DMS 273 (cell line): ENCODE measurements at regions not wholly inside any gene's neighbourhood (a gene's known extent, or its start where the extent isn't known, plus 50 kb on each side); places are given as distances from the start of the nearest gene placed in this dataset.

Experiments
- DNase-seq: peaks from one replicate; lab custom pipeline; 2025; ENCODE audit not compliant: unreplicated experiment; lab: John Stamatoyannopoulos, UW

DNA sequence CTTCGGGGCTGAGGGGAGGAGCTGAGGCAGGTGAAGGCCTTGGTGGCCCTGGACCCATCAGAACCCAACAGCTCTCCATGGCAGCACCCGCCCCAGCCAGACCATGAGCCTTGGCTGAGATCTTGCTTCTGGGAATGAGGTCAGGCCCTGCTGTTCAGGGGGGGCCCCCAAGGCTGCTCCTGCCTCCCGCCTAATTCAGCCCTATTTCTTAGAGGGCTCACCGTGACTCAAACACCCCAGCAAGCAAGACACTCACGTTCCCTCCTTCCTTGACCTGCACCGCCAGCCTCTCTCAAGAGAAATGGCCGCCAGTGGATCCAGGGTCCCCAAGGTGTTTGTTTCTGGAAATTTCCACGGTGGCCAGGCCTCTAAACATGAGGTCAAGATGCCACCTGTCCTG, 61.4 kb upstream of the PPP1R26 start:
- no peak for DNase-seq

DNA sequence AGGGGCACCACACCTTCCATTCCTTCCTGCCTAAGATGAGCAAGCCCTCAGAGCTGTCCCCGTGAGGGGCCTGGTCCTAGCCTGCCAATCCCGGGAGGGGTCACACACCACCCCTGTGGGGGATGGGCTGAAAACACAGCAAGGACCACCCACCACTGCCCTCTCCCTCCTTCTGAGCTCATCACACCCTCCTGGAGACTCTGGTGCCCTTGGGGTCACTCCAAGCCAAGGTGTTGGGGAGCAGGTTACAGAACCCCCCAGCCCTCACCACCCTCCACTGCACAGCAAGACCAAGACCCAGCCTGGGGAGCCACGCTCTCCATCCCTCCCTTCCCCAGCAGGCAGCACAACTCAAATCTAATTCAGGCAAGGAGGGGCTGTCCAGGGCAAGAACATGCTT, 60.5 kb upstream of the PPP1R26 start:
- no peak for DNase-seq

DNA sequence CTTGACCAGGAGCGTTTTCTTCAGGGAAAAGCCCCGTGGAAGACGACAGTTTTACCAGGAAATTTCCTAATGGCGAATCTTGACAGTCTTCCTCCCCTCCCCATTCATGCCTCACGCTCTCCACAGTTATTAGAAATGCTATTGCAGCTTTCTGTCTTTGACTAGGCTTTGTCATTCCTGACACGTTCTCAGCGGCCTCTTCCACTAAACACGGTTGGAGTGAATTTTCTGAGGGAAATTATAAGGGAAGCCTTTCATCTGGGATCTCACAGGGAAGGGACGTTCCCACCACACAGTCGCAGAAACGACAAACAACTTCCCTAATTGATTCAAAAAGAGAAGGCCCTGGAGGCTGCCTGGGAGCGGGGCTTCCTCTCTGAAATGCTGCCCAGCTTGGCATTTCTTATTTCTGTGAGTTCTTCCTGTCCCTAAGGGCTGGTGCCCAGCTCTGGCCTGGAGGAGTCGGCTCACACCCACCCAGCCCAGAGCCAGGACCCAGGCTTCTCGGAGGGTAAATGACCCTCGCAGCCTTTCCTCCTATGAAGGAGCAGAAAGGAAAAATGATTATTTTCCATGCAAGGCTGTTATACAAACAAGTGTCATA, 57.1 kb upstream of the PPP1R26 start:
- no peak for DNase-seq

DNA sequence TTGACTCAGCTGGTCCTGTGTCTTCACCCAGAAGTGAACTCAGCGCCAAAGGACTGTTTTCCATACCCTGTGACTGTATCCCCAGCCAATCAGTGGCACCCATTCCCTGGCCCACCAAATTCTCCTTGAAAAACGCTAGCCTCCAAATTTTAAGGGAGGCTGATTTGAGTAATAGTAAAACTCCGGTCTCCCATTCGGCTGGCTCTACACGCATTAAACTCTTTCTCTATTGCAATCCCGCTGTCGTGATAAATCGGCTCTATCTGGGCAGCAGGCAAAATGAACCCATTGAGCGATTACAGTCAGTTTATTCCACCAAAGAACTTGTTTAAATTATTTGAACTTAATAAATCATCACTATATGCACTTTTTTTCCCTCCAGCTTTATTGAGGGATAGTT, 55.9 kb upstream of the PPP1R26 start:
- no peak for DNase-seq
